ENCODE measurements at regions not wholly inside any gene's neighbourhood (a gene's known extent, or its start where the extent isn't known, plus 50 kb on each side); places are given as distances from the start of the nearest gene placed in this dataset.
"Not testable (repeated sequence)": the region's sequence is repeated elsewhere in the genome, so short reads cannot be mapped to it uniquely, and the experiment has no call there.

DNA sequence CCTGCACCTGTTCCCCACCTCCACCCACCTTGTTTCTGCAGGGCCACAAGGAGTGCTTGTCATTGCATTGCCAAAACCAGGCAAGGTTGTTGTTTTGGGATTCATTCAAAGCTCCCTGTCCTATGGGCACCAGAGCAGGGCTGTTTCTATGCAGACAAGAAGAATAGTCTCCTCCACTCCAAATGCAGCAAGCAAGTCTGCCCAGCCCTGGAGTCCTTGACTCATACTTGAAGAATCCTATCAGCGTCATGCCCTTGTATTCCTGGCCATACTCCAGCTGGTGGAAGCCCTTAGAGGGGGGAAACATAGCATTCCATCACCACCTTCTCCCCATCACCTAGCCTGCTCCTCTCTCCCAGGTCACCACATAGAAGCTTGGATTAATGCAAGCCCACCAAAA, 145.3 kb upstream of the ECI2 start:
- DNase-seq, result no peak

DNA sequence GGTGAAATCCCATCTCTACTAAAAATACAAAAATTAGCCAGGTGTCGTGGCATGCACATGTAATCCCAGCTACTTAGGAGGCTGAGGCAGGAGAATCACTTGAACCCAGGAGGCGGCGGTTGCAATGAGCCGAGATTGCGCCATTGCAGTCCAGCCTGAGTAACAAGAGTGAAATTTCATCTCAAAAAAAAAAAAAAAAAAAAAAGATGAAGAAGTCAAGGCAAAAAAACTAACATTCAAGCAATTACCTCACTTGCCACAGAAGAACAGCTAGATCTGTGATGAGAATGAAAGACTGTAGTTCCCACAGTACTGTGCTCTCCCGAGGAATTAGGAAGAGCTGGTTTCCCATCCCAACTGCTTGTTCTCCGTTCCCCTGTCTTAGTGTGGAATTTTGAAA, 144.7 kb upstream of the ECI2 start:
- no peak for DNase-seq

DNA sequence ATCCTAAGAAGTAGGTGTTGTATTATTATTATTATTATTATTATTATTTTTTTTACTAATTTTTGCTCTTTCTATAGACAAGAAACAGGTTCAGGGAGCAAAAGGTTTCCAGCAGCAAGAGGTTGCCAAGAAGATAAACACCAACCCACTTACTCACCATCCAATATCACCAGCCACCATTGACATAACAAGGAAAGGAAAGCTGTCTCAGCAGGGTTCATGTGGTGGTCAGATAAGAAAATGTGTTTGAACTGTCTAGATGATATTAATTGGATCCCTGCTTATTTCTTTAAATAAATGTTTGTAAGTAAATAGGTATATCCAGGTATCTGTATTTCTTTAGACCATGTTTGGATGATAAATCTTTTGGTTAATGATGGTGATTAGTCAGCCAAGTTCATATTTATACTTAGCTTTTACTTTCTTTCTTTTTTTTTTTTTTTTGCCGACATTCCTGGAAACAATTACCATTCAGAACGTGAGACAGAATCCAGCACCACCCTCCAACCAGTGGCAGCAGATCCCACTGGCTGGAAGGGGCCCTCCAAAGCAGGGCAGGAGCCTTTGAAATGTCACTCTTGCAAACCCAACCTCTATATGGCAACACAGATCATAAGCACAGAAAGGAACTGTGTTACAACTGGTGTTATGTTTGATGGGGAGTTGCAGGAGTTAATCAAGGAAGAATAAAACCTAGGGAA, 139.2 kb upstream of the ECI2 start:
- DNase-seq, result no peak

DNA sequence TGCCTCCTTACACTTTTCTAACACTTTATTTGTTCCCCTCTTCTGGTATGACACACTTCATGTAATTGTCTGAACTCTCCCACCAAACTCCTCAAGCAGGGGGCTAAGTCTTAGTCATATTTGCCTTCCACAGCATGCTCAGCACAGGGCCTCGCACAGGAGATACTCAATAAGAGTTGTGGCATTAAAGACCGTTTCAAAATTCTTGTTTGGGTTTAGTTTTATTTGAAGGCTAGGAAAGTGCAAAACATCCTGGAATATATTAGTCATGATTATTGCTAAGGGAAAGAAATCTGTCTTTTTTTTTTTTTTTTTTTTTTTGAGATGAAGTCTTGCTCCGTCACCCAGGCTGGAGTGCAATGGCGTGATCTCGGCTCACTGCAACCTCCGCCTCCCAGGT, 137.6 kb upstream of the ECI2 start:
- DNase-seq, result no peak

DNA sequence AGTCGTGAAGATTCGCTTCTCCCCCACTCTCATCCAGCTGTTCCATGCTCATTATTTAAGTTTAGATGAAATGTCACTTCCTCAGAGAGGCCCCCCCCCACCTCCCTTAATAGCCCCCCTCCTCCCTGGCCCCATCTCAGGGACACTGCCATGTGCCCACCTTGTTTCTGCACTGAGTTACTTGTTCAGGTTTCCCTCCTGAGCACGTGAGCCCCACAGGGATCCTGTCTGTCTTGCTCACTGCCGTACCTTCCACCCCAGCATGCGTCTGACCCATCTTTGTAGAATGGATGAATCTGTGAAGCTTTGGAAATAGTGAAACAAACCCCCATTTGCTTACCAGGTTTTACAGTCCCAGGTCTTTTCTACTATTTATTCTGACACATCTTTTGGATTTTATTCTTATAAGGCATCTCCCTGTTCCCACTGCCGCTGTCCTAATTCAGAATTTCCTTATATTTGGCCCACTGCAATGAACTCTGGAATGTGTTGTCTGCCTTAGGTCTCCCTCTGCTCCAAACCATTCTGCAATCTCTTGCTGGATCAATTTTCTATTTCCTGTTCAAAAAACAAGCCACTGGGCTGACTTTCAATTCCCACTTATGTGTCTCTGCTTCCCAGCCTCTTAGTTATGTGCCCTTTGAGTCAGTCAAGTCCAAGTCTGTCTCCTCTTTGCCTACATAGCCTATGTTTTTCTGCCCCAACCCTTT, 136.5 kb upstream of the ECI2 start:
- no peak for DNase-seq

DNA sequence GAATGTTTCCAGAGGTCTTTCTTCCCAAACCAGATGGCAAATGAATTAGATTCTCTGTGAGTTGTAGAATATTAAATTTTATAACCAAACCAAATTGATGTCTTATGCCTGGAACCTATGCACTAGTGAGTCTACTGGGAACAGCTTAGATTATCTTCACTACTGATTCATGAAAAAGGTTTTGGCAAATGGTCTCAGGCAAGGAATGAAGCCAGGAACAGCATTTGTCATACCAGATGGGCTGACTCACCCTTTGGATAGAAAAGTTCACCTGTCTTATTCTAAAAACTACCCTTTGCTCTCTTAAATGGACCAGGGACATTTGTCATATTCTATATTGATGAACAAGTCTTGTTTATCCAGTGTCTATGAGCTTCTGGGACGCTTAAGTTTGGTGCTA, 135.4 kb upstream of the ECI2 start:
- DNase-seq, result no peak

DNA sequence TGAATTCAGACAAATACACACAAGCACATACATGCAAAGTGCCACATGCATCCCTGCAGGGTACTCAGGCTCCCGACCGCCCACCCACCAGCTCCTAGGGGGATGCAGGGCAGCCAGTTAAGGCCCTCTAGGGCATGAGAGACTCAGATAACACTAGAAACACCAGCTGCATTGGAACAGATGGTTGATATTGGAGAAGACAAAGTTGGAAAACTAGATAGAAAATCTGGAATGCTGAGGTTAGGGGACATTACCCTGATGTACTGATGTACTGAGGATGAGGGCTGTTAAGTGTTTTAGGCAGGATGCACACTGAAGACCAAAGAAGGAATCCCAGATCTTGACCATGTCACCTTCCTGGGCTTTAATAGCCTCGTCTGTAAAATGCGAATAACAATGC, 134.6 kb upstream of the ECI2 start:
- no peak for DNase-seq

DNA sequence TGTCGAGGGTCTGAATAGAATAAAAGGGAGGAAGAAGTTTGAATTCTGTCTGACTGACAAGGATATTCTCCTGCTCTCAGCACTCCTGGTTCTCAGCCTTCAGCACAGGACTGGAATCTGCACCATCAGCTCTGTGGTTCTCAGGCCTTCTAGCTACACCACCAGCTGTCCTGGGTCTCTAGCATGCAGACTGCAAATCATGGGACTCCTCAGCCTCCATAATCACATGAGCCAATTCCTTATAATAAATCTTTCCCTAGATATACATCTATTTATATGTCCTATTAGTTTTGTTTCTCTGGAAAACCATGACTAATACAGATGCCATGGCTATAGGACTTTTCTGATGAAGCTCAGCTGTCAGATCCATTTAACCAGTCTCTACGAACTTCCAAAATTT, 132.8 kb upstream of the ECI2 start:
- DNase-seq, result no peak

DNA sequence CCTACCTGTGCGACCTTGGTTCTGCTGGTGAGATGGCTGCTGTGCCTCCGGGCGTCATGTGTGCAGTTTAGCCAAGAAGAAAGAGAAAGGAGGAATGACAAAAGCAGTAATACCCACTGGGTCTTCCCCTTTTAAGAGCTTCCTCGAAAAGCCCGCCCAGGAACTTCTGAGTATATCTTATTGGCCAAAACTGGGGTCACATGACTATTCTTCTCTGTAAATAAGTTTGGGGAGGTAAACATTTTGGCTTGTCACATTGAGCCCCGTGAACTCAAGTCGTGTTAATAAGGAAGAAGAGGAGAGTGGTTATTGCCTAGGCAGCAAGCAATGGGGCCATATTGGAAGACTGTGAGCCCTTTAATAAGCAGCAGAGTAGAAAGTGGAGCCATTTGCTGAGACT, 130.4 kb upstream of the ECI2 start:
- DNase-seq, result no peak

DNA sequence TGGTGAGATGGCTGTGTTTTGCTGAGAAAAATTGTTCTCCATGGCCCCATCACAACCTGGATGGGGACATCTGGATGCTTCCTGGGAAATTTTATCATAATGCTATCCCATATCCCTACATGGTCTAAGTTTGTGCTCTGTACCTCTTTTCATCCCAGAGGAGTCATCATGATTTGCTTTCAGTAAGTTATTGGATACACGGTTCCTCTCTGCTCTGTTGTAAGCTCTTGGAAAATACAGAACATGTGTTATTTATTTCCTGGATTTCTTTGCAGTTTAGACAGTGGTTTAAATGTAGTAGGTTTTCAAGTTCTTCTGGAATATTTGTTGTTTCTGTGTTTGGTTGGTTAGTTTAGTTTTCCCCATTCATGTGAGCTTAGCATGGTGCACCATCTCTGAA, 129.2 kb upstream of the ECI2 start:
- DNase-seq, result no peak

DNA sequence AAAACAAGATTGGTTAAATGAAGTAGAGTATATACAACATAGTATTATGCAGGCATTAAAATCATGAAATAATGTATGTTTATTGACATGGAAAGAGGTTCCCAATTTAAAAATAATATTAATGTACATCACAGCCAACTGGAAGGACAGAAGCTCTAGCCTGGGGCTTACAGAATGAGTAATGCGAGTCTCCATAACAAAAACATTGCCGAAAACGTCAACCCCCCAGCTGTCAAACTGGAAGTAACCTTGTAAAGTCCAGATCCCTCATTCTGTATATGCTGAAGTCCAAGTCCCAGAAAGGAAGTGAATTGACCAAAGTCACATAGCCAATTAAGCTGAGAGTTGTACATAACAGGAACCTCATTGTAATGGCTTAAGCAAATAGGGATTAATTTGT, 128.7 kb upstream of the ECI2 start:
- no peak for DNase-seq

DNA sequence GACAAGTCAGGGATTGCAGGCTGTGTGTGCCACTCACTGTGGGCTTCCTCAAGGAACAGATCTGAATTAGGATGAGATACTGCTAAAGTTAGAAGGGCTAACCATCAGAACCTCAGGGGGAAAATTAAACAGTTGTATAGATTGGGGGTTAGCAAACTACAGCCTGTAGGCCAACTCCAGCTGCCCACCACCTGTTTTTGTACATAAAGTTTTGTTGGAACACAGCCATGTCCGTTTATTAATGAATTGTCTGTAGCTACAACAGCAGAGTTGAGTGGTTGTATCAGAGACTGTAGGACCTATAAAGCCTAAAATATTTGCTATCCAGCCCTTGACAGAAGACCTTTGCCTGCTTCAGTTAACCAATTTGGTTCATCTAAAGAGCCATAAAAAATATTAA, 127.2 kb upstream of the ECI2 start:
- no peak for DNase-seq

DNA sequence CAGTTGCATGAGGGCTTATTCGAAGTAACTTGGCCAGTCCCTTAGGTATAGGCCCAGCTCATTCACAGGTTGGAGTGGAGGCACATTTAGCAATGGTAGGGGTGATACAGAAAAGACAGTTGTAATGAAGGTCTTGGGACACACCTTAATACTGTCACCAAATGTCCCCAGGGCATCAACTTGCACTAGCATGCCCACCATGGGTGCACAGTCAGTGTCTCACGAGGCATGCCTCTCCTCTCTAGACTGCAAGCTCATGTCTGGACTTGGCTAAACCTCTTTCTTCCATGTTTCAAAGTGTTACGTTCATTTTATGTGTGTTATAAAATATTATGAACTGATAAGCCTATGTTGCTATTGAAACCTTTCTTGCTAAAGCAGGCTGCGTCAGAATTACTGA, 124.0 kb upstream of the ECI2 start:
- DNase-seq, result no peak

DNA sequence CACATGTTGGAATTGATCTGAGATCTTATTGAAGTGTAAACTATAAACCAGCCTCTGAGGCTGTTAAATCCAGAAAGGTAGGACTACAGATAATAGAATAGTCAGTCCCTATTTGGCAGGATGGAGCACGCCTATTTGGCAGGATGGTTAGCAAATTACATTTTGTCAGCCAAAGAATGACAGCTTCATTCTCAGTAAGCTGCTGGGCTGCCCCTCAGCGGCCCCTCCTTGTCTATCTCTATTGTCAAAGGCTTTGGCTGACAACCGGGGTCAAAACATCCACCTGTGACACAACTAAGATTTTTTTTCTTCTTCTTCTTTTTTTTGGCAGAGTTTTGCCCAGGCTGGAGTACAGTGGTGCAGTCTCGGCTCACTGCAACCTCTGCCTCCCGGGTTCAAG, 123.4 kb upstream of the ECI2 start:
- DNase-seq, result no peak

DNA sequence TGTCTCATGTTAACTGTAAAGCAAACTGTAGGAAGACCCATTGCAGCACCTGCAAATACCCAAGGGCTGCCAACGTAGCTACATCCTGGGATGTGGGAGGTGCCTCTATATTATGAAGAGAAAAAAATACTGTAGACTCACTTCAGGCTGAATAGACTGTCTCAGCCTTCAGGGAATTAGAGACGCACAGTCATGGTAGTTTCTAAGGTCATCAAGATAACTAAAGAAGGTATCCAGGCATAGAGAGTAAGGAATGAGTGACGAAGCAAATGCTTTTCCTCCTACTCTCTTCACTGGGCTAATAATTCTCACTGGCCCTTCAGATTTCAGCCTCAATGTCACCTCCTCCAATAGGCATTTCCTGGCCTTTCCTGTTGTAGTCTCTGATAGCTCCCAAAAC, 121.6 kb upstream of the ECI2 start:
- no peak for DNase-seq

DNA sequence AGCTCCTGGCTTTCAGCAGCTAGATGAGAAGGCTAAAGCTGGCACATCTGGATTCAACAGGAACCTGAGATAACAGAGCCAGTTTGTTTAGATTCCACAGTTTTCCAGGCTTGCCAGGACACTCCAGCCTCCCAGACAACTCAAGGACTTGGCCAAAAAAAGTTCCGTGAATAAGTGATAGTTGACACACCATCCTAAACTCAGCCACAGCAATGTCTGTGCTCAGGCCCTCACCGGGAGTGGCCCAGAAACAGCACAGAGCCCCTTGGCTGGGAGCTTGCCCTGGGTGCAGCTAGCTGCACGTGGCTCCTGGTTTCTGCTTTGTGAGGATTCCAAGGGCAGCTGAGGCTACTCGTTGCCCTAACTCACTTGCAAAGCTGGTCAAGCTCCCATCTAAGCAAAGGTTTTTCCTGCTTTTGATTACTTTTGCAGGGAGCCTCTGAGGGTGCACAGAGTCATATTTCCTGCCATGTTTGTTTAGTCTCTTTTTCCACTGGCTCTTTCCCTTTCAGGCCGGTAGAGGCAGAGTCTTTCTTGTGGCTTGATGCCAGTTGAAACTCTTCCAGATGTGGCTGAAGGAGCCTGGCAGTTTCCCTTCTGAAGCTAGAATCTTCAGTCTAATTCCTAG, 118.3 kb upstream of the ECI2 start:
- no peak for DNase-seq

DNA sequence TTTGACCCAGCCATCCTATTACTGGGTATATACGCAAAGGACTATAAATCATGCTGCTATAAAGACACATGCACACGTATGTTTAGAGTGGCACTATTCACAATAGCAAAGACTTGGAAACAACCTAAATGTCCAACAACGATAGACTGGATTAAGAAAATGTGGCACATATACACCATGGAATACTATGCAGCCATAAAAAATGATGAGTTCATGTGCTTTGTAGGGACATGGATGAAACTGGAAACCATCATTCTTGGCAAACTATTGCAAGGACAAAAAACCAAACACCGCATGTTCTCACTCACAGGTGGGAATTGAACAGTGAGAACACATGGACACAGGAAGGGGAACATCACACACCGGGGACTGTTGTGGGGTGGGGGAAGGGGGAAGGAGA, 117.1 kb upstream of the ECI2 start:
- not testable (repeated sequence) for DNase-seq

DNA sequence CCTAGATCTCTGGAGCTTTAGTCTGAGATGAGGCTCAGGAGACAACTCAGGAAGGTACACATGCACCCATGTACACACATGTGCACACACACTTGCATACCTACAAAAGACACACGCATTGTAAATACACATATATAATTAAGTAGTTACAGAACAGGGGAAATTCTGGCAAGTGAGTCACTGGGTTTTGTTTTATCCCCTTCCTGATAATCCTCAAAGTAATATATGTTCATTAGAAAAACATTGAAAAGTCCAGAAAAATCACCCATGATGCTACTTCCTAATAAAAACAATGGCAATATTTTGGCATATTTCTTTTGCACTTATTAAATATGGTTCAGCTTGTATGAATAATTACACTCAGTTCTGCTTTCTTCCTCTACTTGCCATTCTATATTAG, 115.3 kb upstream of the ECI2 start:
- DNase-seq, result no peak

DNA sequence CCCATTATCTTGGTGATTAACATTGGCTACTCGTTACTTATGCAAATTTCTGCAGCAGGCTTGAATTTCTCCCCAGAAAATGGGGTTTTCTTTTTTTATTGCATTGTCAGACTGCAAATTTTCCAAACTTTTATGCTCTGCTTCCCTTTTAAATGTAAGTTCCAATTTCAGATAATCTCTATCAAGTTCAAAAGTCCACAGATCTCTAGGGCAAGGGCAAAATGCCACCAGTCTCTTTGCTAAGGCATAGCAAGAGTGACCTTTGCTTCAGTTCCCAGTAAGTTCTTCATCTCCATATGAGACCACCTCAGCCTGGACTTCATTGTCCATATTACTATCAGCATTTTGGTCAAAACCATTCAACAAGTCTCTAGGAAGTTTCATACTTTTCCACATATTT, 108.5 kb upstream of the ECI2 start:
- DNase-seq, result not testable (repeated sequence)

DNA sequence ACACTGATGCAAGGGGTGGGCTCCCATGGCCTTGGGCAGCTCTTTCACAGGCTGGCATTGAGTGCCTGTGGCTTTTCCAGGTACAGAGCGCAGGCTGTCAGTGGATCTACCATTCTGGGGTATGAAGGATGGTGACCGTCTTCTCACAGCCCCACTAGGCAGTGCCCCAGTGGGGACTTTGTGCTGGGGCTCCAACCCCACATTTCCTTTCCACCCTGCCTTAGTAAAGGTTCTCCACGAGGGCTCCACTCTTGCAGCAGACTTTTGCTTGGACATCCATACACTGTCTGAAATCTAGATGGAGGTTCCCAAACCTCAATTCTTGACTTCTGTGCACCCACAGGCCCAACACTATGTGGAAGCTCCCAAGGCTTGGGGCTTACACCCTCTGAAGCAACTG, 107.9 kb upstream of the ECI2 start:
- DNase-seq, result no peak

DNA sequence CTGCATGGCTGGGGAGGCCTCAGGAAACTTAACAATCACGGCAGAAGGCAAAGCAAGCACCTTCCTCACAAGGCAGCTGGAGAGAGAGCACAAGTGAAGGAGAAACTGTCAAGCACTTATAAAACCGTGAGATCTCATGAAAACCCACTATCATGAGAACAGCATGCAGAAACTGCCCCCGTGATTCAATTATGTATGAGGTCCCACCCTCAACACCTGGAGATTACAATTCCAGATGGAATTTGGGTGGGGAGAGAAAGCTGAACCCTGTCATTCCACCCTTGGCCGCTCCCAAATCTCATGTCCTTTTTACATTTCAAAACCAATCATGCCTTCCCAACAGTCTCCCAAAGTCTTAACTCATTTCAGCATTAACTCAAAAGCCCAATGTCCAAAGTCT, 107.2 kb upstream of the ECI2 start:
- no peak for DNase-seq

DNA sequence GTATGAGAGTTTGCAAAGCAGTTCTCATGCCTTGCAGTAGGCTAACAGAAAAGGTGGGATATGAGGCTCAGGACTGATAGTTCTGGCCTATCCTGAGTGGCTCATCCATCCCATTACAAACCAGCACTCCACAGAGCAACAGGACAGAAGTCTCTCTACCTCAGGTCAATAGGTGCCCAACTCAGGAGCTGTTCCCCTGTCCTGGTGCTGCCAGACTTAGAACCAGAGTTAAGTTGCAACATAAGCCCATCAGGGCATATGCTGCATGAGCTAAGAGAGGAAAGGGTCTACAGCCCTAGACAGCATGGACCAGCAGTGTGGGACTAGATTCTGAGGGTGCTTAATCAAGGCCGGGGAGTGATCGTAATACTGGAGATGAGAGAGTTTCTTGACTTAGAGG, 104.8 kb upstream of the ECI2 start:
- no peak for DNase-seq

DNA sequence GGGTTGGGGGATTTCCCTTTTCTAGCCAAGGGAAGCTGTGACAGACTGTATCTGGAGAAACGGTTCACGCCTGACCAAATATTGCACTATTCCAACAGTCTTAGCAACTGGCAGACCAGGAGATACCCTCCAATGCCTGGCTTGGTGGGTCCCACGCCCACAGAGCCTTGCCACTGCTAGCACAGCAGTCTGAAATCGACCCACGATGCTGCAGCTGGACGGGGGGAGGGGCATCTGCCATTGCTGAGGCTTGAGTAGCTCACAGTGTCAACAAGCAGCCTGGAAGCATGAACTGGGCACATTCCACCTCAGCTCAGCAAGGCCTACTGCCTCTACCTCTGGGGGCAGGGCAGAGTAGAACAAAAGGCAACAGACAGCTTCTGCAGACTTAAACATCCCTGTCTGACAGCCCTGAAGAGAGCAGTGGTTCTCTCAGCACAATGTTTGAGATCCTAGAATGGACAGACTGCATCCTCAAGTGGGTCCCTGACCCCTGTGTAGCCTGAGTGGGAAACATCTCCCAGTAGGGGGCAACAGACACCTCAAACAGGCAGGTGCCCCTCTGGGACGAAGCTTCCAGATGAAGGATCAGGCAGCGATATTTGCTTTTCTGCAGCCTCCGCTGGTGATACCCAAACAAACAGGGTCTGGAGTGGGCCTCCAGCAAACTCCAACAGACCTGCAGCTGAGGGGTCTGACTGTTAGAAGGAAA, 89.9 kb upstream of the ECI2 start:
- no peak for DNase-seq
